ENCODE measurements at regions not wholly inside any gene's neighbourhood (a gene's known extent, or its start where the extent isn't known, plus 50 kb on each side); places are given as distances from the start of the nearest gene placed in this dataset.

GRCh38 chr12:25861226-25861625 lies 97.3 kb upstream of the RASSF8 start:
- TF ChIP-seq, protein P1, sequence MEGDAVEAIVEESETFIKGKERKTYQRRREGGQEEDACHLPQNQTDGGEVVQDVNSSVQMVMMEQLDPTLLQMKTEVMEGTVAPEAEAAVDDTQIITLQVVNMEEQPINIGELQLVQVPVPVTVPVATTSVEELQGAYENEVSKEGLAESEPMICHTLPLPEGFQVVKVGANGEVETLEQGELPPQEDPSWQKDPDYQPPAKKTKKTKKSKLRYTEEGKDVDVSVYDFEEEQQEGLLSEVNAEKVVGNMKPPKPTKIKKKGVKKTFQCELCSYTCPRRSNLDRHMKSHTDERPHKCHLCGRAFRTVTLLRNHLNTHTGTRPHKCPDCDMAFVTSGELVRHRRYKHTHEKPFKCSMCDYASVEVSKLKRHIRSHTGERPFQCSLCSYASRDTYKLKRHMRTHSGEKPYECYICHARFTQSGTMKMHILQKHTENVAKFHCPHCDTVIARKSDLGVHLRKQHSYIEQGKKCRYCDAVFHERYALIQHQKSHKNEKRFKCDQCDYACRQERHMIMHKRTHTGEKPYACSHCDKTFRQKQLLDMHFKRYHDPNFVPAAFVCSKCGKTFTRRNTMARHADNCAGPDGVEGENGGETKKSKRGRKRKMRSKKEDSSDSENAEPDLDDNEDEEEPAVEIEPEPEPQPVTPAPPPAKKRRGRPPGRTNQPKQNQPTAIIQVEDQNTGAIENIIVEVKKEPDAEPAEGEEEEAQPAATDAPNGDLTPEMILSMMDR (conservative IDR thresholded peaks at IDR 0.05): no peak
- TF ChIP-seq ZFX (IDR thresholded peaks at IDR 0.05): no peak

Measured in C4-2B (cell line).